GM23248 (cell line): ENCODE measurements at regions not wholly inside any gene's neighbourhood (a gene's known extent, or its start where the extent isn't known, plus 50 kb on each side); places are given as distances from the start of the nearest gene placed in this dataset.

ENCODE experiments used
- EZH2 ChIP-seq: fragments of 200-600 bp; sonication (generic); IDR thresholded peaks from 2 replicates; pipeline ENCODE4 v1.6.1; 2018; ENCODE audit warnings: antibody characterized with exemption, mild to moderate bottlenecking; ENCODE audit not compliant: insufficient read depth, poor library complexity, severe bottlenecking
- EZH2phosphoT487 ChIP-seq: fragments of 200-600 bp; sonication (generic); IDR thresholded peaks from 2 replicates; pipeline ENCODE4 v1.6.1; 2018; ENCODE audit warnings: antibody characterized with exemption, moderate library complexity, mild to moderate bottlenecking, low read depth; ENCODE audit not compliant: insufficient read depth

DNA sequence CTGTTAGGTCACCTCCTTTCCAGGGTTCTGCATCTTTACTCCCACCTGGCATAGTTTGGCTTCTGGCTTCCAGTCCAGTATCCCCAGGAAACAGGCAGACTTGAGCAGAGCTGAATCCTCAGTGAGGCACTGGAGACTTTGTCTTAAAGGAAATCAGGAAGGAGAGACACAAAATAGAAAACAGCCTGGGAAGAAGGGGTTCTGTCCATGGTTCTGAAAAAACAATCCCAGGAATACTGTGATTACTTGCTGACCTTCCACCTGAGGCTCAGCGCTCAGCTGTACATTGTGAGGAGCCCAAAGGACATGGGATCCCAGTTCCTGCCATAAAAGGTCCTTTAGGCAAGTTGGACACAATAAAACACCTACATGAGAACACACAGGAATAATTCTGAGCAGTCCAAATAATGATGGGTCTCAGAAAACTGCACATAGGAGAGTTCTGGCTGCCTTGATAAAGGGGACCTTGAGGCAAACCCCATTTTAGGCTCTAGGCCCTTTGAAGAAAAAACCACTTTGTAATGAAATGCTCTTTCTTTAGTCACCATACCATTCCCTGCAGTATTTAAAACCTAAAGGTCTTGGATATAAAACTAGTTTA lies 81.4 kb upstream of the CRHR1 start:
- no peak for TF ChIP-seq EZH2phosphoT487
- TF ChIP-seq EZH2 = no peak
